Activated CD4-positive, alpha-beta memory T cell treated with anti-CD3 and anti-CD28 coated beads, Interleukin-2, amount 10 ng/mL, durations not matched to agents 7 days and 5 days (primary cell): ENCODE measurements at regions not wholly inside any gene's neighbourhood (a gene's known extent, or its start where the extent isn't known, plus 50 kb on each side); places are given as distances from the start of the nearest gene placed in this dataset.

Source experiments
- CTCF ChIA-PET: fragments of 350-600 bp; sonication (Branson Sonifier 250); formaldehyde crosslinking; loops from one replicate; lab custom pipeline; 2021; ENCODE audit warnings: antibody characterized with exemption, inconsistent platforms; lab: Charles Lee
- POLR2A ChIA-PET: fragments of 350-600 bp; sonication (Branson Sonifier 250); formaldehyde crosslinking; loops from one replicate; lab custom pipeline; 2021; ENCODE audit warnings: antibody characterized with exemption; lab: Charles Lee
- DNase-seq: peaks from one replicate; pipeline ENCODE4 v3.0.0-alpha.2; 2020
- H3K27ac Mint-ChIP-seq: one replicate; pipeline ENCODE4 v1.8.0; 2021; ENCODE audit warnings: mild to moderate bottlenecking, mixed read lengths
- H3K27me3 Mint-ChIP-seq: one replicate; pipeline ENCODE4 v1.8.0; 2021; ENCODE audit warnings: mixed read lengths
- H3K36me3 Mint-ChIP-seq: one replicate; pipeline ENCODE4 v1.8.0; 2021; ENCODE audit warnings: low read depth, mixed read lengths
- H3K4me1 Mint-ChIP-seq: one replicate; pipeline ENCODE4 v1.8.0; 2021; ENCODE audit warnings: mixed read lengths
- H3K4me3 Mint-ChIP-seq: one replicate; pipeline ENCODE4 v1.8.0; 2021; ENCODE audit warnings: mild to moderate bottlenecking, mixed read lengths
- H3K9me3 Mint-ChIP-seq: one replicate; pipeline ENCODE4 v1.8.0; 2021; ENCODE audit warnings: mixed read lengths

GRCh38 chr15:79520654-79521053, 88.5 kb downstream of the MINAR1 start:
- Mint-ChIP-seq H3K27me3 (peaks cover 3% of the 10 kb centered on the region), H3K9me3 (no peaks in the 10 kb centered on the region), H3K4me1 (no peaks in the 10 kb centered on the region), H3K27ac (no peak overlapping the region), H3K4me3 (no peak overlapping the region), H3K36me3 (no peaks in the 10 kb centered on the region)
- POLR2A ChIA-PET, result no interaction called here
- CTCF ChIA-PET, result no interaction called here
- no peak for DNase-seq

DNA sequence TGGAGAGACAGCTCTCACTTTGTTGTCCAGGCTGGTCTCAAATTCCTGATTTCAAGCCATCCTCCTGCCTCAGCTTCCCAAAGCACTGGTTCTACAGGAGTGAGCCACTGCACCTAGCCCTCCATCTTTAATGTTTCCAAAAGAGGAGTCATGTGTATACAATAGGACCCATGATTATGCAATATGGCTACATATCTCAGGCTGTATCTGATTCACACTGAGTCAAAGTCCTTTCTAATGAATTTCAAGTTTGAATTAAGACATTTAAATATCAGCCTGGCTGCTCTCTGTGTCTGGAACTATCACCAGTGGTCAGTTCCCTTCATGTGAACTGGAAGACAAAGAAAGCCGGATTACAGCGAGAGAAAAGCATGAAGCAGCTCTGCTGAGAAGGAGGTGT, 90.5 kb downstream of the MINAR1 start:
- H3K4me3 Mint-ChIP-seq, result no peak overlapping the region
- peaks cover 3% of the 10 kb centered on the region for H3K27me3 Mint-ChIP-seq
- H3K4me1 Mint-ChIP-seq, result no peaks in the 10 kb centered on the region
- H3K27ac Mint-ChIP-seq, result no peak overlapping the region
- CTCF ChIA-PET, result no interaction called here
- H3K9me3 Mint-ChIP-seq, result no peaks in the 10 kb centered on the region
- POLR2A ChIA-PET, result no interaction called here
- no peaks in the 10 kb centered on the region for H3K36me3 Mint-ChIP-seq
- no peak for DNase-seq

DNA sequence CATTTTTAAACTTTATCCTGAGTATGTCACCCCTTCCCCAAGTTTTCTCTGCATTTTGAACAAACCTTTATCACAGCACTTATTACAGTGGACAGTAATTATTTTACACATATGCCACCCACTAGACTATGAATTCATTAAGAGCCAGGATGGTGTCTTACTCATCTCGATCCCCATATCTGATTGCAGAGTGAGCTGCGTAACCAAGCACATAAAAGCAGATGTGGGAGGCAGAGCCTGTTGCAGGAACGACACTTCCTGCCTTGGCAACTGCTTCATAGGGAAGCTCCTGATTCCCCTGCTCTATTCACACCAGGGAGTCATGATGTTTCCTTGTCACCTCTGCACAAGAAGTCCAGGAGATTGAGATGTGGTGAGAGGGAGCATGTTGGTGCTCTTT, 91.1 kb downstream of the MINAR1 start:
- DNase-seq, result no peak
- H3K9me3 Mint-ChIP-seq, result no peaks in the 10 kb centered on the region
- H3K27me3 Mint-ChIP-seq, result peaks cover 3% of the 10 kb centered on the region
- POLR2A ChIA-PET, result no interaction called here
- H3K4me3 Mint-ChIP-seq, result no peak overlapping the region
- H3K4me1 Mint-ChIP-seq, result no peaks in the 10 kb centered on the region
- no peak overlapping the region for H3K27ac Mint-ChIP-seq
- CTCF ChIA-PET, result no interaction called here
- no peaks in the 10 kb centered on the region for H3K36me3 Mint-ChIP-seq

- ChIA-PET CTCF (no interaction called here), POLR2A (no interaction called here)
- Mint-ChIP-seq H3K4me1 (no peaks in the 10 kb centered on the region), H3K4me3 (no peak overlapping the region), H3K9me3 (no peaks in the 10 kb centered on the region), H3K36me3 (no peaks in the 10 kb centered on the region), H3K27me3 (peaks cover 5% of the 10 kb centered on the region), H3K27ac (no peak overlapping the region)
- no peak for DNase-seq
Measured at GRCh38 chr15:79524531-79524930, 92.4 kb downstream of the MINAR1 start.

DNA sequence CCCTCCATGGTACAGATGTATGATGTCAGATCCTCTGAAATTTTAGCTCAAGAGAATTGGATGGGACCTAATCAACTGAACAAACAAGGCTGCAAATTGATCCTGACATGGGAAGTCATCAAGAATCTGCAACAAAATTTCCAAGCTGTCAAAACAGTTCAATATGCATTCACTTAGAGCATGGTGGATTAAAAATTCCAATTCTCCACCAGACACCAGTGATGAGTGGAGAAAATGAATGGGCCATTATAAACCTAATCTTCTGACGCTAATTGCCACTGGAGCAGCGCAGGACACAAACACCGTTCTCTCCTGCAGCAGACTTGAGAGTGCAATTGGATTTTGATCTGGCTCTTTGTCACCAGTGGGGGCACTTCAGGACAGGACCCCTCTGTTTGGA, 94.2 kb downstream of the MINAR1 start:
- no peaks in the 10 kb centered on the region for H3K36me3 Mint-ChIP-seq
- no peak overlapping the region for H3K27ac Mint-ChIP-seq
- H3K9me3 Mint-ChIP-seq, result no peaks in the 10 kb centered on the region
- DNase-seq, result no peak
- peaks cover 7% of the 10 kb centered on the region for H3K27me3 Mint-ChIP-seq
- no peak overlapping the region for H3K4me3 Mint-ChIP-seq
- POLR2A ChIA-PET, result no interaction called here
- CTCF ChIA-PET, result no interaction called here
- H3K4me1 Mint-ChIP-seq, result no peaks in the 10 kb centered on the region

GRCh38 chr15:79527821-79528220, 95.7 kb downstream of the MINAR1 start:
- H3K36me3 Mint-ChIP-seq, result no peaks in the 10 kb centered on the region
- H3K4me1 Mint-ChIP-seq, result no peaks in the 10 kb centered on the region
- H3K27ac Mint-ChIP-seq, result no peak overlapping the region
- H3K27me3 Mint-ChIP-seq, result peaks cover 9% of the 10 kb centered on the region
- CTCF ChIA-PET, result no interaction called here
- no peak for DNase-seq
- no peaks in the 10 kb centered on the region for H3K9me3 Mint-ChIP-seq
- H3K4me3 Mint-ChIP-seq, result no peak overlapping the region
- POLR2A ChIA-PET, result no interaction called here

DNA sequence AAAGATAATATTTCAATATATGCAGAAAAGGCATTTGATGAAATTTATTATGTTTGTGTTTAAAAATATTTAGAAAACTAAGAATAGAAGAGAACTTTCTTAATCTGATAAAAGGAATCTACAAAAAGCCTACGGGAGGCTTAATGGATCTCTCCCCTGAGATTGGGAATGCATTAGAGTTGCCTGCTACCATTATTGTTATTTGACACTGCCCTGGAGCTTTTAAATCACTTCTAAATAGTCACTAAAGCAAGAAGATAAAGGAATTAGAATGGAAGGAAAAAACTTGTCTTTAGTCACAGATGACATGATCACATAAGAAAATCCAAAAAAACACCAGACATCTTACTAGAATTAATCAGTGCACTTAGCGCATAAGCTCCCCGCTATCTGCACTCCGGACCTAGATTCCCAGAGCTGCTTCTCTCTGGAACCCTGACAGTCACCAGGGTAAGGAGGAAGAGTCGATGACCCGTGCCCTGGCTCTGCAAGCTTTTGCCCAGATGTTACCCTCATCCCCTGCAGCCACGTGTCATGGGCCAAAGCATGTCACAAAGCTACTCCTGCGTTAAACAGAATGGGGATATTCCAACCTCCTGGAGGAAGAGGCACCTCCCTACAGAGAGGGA, 97.1 kb downstream of the MINAR1 start:
- H3K4me1 Mint-ChIP-seq, result no peaks in the 10 kb centered on the region
- POLR2A ChIA-PET, result no interaction called here
- no peak overlapping the region for H3K4me3 Mint-ChIP-seq
- no peak for DNase-seq
- no peaks in the 10 kb centered on the region for H3K9me3 Mint-ChIP-seq
- H3K27ac Mint-ChIP-seq, result no peak overlapping the region
- peaks cover 12% of the 10 kb centered on the region for H3K27me3 Mint-ChIP-seq
- no peaks in the 10 kb centered on the region for H3K36me3 Mint-ChIP-seq
- CTCF ChIA-PET, result no interaction called here

DNA sequence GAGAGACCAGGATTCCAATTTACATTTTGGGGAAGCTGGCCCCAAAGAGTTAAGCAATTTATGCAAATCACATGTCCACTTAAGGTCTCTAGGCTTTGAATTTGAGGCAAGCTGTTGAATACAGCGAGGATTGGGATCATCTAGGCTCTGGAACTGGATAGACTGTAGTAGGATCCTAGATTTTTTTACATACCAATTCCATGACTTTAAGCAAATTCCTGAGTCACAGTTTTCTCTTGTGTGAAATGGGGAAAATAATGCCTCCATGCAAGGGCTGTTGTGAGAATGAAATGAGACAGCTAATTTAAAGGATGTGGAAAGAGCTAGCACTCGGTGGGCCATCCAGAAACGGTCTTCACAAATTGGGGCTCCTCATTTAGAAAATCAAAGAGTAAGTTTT, 103.4 kb downstream of the MINAR1 start:
- Mint-ChIP-seq H3K27ac (no peak overlapping the region), H3K9me3 (no peaks in the 10 kb centered on the region), H3K36me3 (no peaks in the 10 kb centered on the region), H3K4me3 (no peak overlapping the region), H3K4me1 (no peaks in the 10 kb centered on the region), H3K27me3 (peaks cover 7% of the 10 kb centered on the region)
- no peak for DNase-seq
- ChIA-PET POLR2A (no interaction called here), CTCF (interaction anchor here (1.6 kb wide), 1 partner anchor 61 kb away, joined by 6 read pairs; no protein-coding TSS in a partner anchor)

DNA sequence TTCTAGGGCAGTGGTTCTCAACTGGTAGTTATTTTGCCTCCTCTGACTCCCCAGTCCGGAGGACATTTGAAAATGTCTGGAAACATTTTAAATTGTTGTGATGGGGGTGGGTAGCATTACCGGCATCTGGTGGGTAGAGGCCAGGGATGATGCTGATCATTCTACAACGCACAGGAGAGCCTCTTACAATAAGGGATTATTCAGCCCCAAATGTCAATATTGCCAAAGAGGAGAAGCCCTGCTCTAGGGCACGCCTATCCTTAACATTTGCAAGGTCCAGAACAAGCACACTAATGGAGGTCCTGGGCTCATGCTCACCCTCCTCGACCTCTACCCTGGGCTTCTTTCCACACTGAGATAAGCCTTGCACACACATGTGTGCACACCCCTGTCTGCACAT, 106.4 kb downstream of the MINAR1 start:
- ChIA-PET CTCF (no interaction called here), POLR2A (no interaction called here)
- no peak overlapping the region for H3K4me3 Mint-ChIP-seq
- H3K27me3 Mint-ChIP-seq, result peaks cover 3% of the 10 kb centered on the region
- no peaks in the 10 kb centered on the region for H3K4me1 Mint-ChIP-seq
- DNase-seq, result no peak
- H3K27ac Mint-ChIP-seq, result no peak overlapping the region
- no peaks in the 10 kb centered on the region for H3K9me3 Mint-ChIP-seq
- no peaks in the 10 kb centered on the region for H3K36me3 Mint-ChIP-seq

DNA sequence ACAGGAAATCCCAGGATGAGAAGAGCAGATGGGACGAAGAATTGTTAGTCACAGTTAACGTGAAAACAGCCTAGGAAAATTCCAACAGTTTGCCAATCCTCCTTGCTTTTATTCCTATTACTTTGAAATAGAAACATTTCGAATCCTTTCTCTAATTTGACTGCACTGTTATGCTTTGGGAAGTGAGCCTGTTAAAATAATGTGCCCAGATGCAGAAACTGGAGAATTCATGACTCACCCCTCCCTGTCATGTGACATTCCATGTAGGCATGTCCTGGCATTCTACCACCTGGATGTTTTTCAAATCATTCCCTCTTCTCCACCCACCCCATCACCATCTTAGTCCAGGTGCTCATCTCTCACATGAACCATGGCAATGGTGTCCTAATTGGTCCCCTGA, 107.3 kb downstream of the MINAR1 start:
- ChIA-PET POLR2A (no interaction called here), CTCF (no interaction called here)
- no peak for DNase-seq
- no peaks in the 10 kb centered on the region for H3K9me3 Mint-ChIP-seq
- H3K4me3 Mint-ChIP-seq, result no peak overlapping the region
- H3K36me3 Mint-ChIP-seq, result no peaks in the 10 kb centered on the region
- H3K27ac Mint-ChIP-seq, result no peak overlapping the region
- H3K27me3 Mint-ChIP-seq, result no peaks in the 10 kb centered on the region
- no peaks in the 10 kb centered on the region for H3K4me1 Mint-ChIP-seq

- no peak for DNase-seq
- Mint-ChIP-seq H3K27me3 (no peaks in the 10 kb centered on the region), H3K4me1 (no peaks in the 10 kb centered on the region), H3K9me3 (no peaks in the 10 kb centered on the region), H3K4me3 (no peak overlapping the region), H3K36me3 (no peaks in the 10 kb centered on the region), H3K27ac (no peak overlapping the region)
- ChIA-PET CTCF (no interaction called here), POLR2A (no interaction called here)
Measured at GRCh38 chr15:79540551-79540950, 108.4 kb downstream of the MINAR1 start.

DNA sequence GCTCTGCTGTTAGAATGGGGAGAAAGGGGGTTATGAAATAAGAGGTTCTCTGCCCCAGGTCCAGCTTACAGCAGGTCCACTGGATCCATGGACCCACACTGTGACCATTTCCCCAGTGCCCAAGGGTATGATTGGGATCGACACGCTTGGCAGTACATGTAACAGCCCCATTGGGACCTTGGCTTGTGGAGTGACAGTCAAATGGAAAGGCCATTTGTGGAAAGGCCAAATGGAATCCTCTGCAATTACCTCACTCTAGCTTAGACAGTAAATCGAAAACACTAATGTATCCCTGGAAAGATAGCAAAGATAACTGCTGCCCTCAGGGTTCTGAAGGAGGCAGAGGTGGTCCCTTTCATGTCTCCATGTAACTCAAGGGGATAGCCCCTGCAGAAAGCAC, 109.1 kb downstream of the MINAR1 start:
- no peaks in the 10 kb centered on the region for H3K27me3 Mint-ChIP-seq
- no peak overlapping the region for H3K27ac Mint-ChIP-seq
- no peaks in the 10 kb centered on the region for H3K9me3 Mint-ChIP-seq
- ChIA-PET CTCF (no interaction called here), POLR2A (no interaction called here)
- DNase-seq, result no peak
- H3K4me1 Mint-ChIP-seq, result no peaks in the 10 kb centered on the region
- H3K4me3 Mint-ChIP-seq, result no peak overlapping the region
- H3K36me3 Mint-ChIP-seq, result no peaks in the 10 kb centered on the region

- DNase-seq, result no peak
- POLR2A ChIA-PET, result no interaction called here
- no peaks in the 10 kb centered on the region for H3K36me3 Mint-ChIP-seq
- CTCF ChIA-PET, result no interaction called here
- H3K27ac Mint-ChIP-seq, result no peak overlapping the region
- no peak overlapping the region for H3K4me3 Mint-ChIP-seq
- H3K9me3 Mint-ChIP-seq, result no peaks in the 10 kb centered on the region
- no peaks in the 10 kb centered on the region for H3K27me3 Mint-ChIP-seq
- no peaks in the 10 kb centered on the region for H3K4me1 Mint-ChIP-seq
Measured at GRCh38 chr15:79543097-79543496, 111.0 kb downstream of the MINAR1 start.

DNA sequence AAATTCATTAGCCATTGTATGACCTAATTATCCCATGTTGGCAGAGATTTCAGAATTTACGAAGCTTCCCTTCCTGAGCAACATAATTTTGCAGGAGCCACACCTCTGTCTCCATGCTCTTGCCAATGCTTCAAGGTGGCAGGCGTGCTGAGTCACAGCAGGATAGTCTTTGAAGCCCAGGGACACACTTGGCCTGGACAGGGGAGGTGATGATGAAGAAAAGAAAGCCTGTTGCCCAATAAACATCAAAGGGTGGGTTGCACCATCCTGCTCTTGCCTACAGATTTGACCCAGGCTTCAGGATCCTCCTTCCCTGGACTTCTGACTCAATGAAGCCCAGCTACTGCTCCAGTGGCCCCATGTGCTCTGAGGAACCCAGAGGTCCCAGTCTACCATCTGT, 117.1 kb downstream of the MINAR1 start:
- ChIA-PET CTCF (no interaction called here), POLR2A (no interaction called here)
- peaks cover 8% of the 10 kb centered on the region for H3K27me3 Mint-ChIP-seq
- no peaks in the 10 kb centered on the region for H3K4me1 Mint-ChIP-seq
- H3K9me3 Mint-ChIP-seq, result no peaks in the 10 kb centered on the region
- no peaks in the 10 kb centered on the region for H3K36me3 Mint-ChIP-seq
- no peak for DNase-seq
- H3K27ac Mint-ChIP-seq, result no peak overlapping the region
- no peak overlapping the region for H3K4me3 Mint-ChIP-seq
